GM12872 (cell line): ENCODE measurements at regions not wholly inside any gene's neighbourhood (a gene's known extent, or its start where the extent isn't known, plus 50 kb on each side); places are given as distances from the start of the nearest gene placed in this dataset.

Source experiments
- TF ChIP-seq, protein P1 (sequence below): IDR thresholded peaks from 3 replicates; pipeline ENCODE4 v1.5.1; 2011; ENCODE audit warnings: low read depth, mild to moderate bottlenecking, low read length, moderate library complexity; ENCODE audit not compliant: insufficient read depth

DNA sequence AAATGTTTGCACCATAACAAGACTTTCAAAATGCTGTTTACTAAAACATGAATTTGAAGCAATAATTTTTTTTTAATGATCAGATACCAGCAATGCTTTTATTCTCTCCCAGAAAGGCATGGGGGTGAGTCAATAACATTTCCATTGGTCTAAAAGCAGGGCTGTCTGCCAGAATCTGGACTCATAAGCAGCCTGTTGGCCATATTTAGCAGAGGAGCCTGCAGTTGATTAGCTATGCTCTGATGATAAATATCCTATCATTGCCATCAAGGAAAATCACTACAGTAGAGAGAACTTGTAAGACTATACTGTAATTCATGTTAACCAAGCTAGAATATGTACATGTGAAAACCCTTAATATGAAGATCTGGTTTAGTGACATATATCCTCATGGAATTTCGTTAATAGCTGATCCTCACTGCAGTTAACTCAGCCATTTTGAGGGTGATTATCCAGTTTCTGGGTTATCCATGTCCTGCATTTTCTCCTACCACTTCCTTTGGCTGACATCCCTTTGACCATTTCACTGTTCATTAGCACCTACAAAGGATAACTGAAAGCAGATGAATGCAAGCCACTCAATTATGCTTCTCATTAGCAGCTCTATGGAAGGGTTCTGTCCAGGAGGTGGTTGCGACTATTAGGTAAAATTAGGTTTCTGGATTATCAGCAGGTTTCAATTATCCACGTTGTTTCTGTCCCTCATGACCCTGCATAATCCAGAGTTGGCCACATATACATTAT, 72.9 kb upstream of the DIAPH2 start:
- TF ChIP-seq, protein P1, sequence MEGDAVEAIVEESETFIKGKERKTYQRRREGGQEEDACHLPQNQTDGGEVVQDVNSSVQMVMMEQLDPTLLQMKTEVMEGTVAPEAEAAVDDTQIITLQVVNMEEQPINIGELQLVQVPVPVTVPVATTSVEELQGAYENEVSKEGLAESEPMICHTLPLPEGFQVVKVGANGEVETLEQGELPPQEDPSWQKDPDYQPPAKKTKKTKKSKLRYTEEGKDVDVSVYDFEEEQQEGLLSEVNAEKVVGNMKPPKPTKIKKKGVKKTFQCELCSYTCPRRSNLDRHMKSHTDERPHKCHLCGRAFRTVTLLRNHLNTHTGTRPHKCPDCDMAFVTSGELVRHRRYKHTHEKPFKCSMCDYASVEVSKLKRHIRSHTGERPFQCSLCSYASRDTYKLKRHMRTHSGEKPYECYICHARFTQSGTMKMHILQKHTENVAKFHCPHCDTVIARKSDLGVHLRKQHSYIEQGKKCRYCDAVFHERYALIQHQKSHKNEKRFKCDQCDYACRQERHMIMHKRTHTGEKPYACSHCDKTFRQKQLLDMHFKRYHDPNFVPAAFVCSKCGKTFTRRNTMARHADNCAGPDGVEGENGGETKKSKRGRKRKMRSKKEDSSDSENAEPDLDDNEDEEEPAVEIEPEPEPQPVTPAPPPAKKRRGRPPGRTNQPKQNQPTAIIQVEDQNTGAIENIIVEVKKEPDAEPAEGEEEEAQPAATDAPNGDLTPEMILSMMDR = no peak

- TF ChIP-seq, protein P1 = no peak
Measured at GRCh38 chrX:96615448-96615847, 69.2 kb upstream of the DIAPH2 start.

DNA sequence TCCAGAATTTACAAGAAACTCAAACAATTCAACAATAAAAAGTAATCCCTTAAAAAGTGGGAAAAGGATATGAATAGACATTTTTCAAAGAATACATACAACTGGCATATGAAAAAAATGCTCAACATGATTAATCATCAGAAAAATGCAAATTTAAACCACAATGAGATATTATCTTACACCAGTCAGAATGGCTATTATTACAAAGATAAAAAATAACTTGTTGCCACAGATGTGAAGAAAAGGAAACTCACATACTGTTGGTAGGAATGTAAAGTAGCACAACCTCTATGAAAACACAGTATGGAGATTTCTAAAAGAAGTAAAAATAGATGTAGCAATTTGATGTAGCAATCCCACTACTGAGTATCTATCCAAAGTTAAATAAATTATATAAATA, 65.1 kb upstream of the DIAPH2 start:
- TF ChIP-seq, protein P1 = no peak

DNA sequence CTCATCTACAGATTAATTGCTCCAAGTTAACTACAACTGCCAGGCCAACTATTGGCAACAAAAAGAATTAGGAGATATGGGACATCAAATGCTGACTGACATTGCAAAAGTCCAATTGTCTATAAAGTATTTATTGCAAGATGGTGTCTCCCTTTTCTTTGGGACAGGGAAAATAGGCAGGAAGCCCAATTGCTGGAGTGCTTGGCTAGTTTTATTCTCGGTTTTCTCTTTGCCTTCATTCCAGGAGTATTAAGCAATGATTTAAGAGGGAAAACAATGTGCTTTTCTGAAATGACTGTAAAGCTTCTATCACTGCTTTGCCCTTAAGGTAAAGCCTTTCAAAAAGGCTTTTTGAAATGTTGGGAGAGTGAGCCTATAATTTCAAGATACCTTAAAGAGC, 62.8 kb upstream of the DIAPH2 start:
- TF ChIP-seq, protein P1 = no peak
